Mesodermal cell (in vitro differentiated cells): ENCODE measurements at regions not wholly inside any gene's neighbourhood (a gene's known extent, or its start where the extent isn't known, plus 50 kb on each side); places are given as distances from the start of the nearest gene placed in this dataset.

Experiments used
- H3K27ac ChIP-seq: 2 replicates; pipeline ENCODE4 v1.7.0; 2013; ENCODE audit warnings: mild to moderate bottlenecking, low read depth, low read length, moderate library complexity; ENCODE audit not compliant: severe bottlenecking
- H3K36me3 ChIP-seq: 2 replicates; pipeline ENCODE4 v1.7.1; 2013; ENCODE audit warnings: mild to moderate bottlenecking, low read length, moderate library complexity; ENCODE audit not compliant: control insufficient read depth, insufficient read depth
- H3K4me1 ChIP-seq: one replicate; pipeline ENCODE4 v1.7.1; 2013; ENCODE audit warnings: mild to moderate bottlenecking, low read length; ENCODE audit not compliant: insufficient read depth, control insufficient read depth, poor library complexity, severe bottlenecking
- H3K4me3 ChIP-seq: 2 replicates; pipeline ENCODE4 v1.7.0; 2013; ENCODE audit warnings: low read length, control low read depth, mild to moderate bottlenecking; ENCODE audit not compliant: insufficient read depth, poor library complexity, severe bottlenecking; ENCODE audit errors: extremely low read depth
- H3K9me3 ChIP-seq: 2 replicates; pipeline ENCODE4 v1.7.1; 2013; ENCODE audit warnings: mild to moderate bottlenecking, low read length, moderate library complexity; ENCODE audit not compliant: control insufficient read depth
- WGBS, 2 experiments: methylation state at CpG; one replicate each; pipeline ENCODE4 v1.1.5; 2013; ENCODE audit warnings: missing lambda C conversion rate in 2 of 2; ENCODE audit not compliant: insufficient coverage in 2 of 2; 5-methylcytosine and 5-hydroxymethylcytosine counted together

GRCh38 chr1:221933814-221934213 lies 191.9 kb upstream of the DUSP10 start:
- no peak overlapping the region for H3K27ac ChIP-seq
- H3K4me3 ChIP-seq = no peak overlapping the region
- no CpG with 5 or more reads among the region's 2 CpGs for WGBS, 2 experiments
- H3K36me3 ChIP-seq = no peaks in the 10 kb centered on the region
- H3K4me1 ChIP-seq = no peaks in the 10 kb centered on the region
- H3K9me3 ChIP-seq = peaks cover 5% of the 10 kb centered on the region

GRCh38 chr1:221926441-221926840 lies 184.6 kb upstream of the DUSP10 start:
- no peaks in the 10 kb centered on the region for H3K9me3 ChIP-seq
- WGBS, 2 experiments = 90 to 100% methylated on average over 3 to 4 of the region's 4 CpGs
- no peak overlapping the region for H3K4me3 ChIP-seq
- no peak overlapping the region for H3K27ac ChIP-seq
- no peaks in the 10 kb centered on the region for H3K36me3 ChIP-seq
- no peaks in the 10 kb centered on the region for H3K4me1 ChIP-seq

GRCh38 chr1:221925947-221926346 lies 184.1 kb upstream of the DUSP10 start:
- Histone ChIP-seq H3K36me3 (no peaks in the 10 kb centered on the region), H3K4me1 (no peaks in the 10 kb centered on the region), H3K9me3 (no peaks in the 10 kb centered on the region), H3K27ac (no peak overlapping the region), H3K4me3 (no peak overlapping the region)
- WGBS, 2 experiments = no CpG with 5 or more reads among the region's 1 CpG

DNA sequence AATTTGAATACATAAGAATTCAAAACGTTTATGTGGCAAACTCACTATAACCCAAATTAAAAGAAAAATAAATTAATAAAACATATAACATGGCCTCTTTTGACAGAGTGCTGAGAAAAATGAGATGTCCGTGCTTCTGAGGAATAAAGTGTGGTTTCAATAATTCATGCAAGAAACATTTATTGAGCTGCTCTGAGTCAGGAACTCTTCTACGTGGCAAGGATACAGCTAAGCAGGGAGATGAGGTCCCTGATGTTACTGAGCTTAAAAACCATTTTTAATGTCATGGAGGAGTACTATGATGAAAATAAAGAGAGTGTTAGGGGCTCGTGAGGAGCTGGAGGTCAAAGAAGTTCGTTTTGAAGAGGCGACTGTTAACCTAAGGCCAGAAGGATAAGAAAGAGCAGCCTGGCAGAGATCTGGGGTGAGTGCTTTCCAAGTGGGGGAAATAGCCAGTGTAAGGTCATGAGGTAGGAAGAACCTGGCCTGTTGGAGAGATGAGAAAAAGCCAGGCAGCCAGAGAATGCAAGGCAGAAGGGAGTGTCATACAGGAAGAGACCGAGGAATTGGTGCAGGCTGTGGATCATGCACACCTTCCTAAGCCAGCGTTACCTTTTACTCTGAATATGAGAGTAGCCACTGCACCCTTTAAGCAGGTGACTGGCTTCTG lies 182.2 kb upstream of the DUSP10 start:
- WGBS, 2 experiments = 90 to 92% methylated on average over 6 to 7 of the region's 8 CpGs
- Histone ChIP-seq H3K4me3 (no peak overlapping the region), H3K36me3 (no peaks in the 10 kb centered on the region), H3K9me3 (no peaks in the 10 kb centered on the region), H3K4me1 (no peaks in the 10 kb centered on the region), H3K27ac (no peak overlapping the region)

DNA sequence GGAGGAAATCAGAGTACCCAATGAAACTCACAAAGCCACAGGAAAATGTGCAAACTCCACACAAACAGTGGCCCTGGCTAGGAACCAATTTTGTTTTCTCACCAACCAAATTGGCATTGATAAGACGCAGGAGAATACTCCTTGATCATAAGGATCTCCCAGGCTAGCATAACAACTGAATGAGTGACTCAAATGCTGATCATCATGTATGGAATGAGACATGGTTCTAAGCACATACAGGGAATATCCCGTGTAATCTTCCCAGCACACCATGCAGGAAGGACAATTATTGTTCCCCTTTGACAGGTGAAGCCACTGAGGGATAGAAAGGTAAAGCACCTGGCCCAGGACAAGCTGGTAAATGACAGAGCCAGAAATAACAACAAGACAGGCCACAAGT lies 180.0 kb upstream of the DUSP10 start:
- H3K4me1 ChIP-seq = no peaks in the 10 kb centered on the region
- WGBS, 2 experiments = 75 to 96% methylated on average over 2 of the region's 2 CpGs
- no peaks in the 10 kb centered on the region for H3K9me3 ChIP-seq
- H3K36me3 ChIP-seq = no peaks in the 10 kb centered on the region
- no peak overlapping the region for H3K4me3 ChIP-seq
- no peak overlapping the region for H3K27ac ChIP-seq

GRCh38 chr1:221919743-221920142 lies 177.9 kb upstream of the DUSP10 start:
- no peaks in the 10 kb centered on the region for H3K36me3 ChIP-seq
- H3K4me3 ChIP-seq = no peak overlapping the region
- no peaks in the 10 kb centered on the region for H3K9me3 ChIP-seq
- H3K27ac ChIP-seq = no peak overlapping the region
- H3K4me1 ChIP-seq = no peaks in the 10 kb centered on the region
- no CpG with 5 or more reads among the region's 2 CpGs for WGBS, 2 experiments

- Histone ChIP-seq H3K27ac (no peak overlapping the region), H3K36me3 (no peaks in the 10 kb centered on the region), H3K9me3 (no peaks in the 10 kb centered on the region), H3K4me3 (no peak overlapping the region), H3K4me1 (no peaks in the 10 kb centered on the region)
- 75 to 80% methylated on average over 1 of the region's 1 CpG for WGBS, 2 experiments
These were observed 177.5 kb upstream of the DUSP10 start for GRCh38 chr1:221919341-221919740.

- H3K9me3 ChIP-seq = no peaks in the 10 kb centered on the region
- no peaks in the 10 kb centered on the region for H3K36me3 ChIP-seq
- no peak overlapping the region for H3K27ac ChIP-seq
- WGBS, 2 experiments = 92 to 96% methylated on average over 5 of the region's 5 CpGs
- H3K4me3 ChIP-seq = no peak overlapping the region
- no peaks in the 10 kb centered on the region for H3K4me1 ChIP-seq
These were observed 174.3 kb upstream of the DUSP10 start for GRCh38 chr1:221916176-221916575.

GRCh38 chr1:221915764-221916163 lies 173.9 kb upstream of the DUSP10 start:
- no peaks in the 10 kb centered on the region for H3K9me3 ChIP-seq
- H3K36me3 ChIP-seq = no peaks in the 10 kb centered on the region
- 80% methylated on average over 1 of the region's 2 CpGs; no CpG with 5 or more reads in 1 of the 2 experiments for WGBS, 2 experiments
- H3K27ac ChIP-seq = no peak overlapping the region
- no peaks in the 10 kb centered on the region for H3K4me1 ChIP-seq
- no peak overlapping the region for H3K4me3 ChIP-seq

- H3K4me3 ChIP-seq = no peak overlapping the region
- H3K36me3 ChIP-seq = no peaks in the 10 kb centered on the region
- WGBS, 2 experiments = 95 to 100% methylated on average over 2 of the region's 3 CpGs
- no peaks in the 10 kb centered on the region for H3K9me3 ChIP-seq
- no peak overlapping the region for H3K27ac ChIP-seq
- H3K4me1 ChIP-seq = no peaks in the 10 kb centered on the region
These were observed 171.5 kb upstream of the DUSP10 start for GRCh38 chr1:221913351-221913892.

- no peaks in the 10 kb centered on the region for H3K9me3 ChIP-seq
- H3K36me3 ChIP-seq = no peaks in the 10 kb centered on the region
- no peak overlapping the region for H3K4me3 ChIP-seq
- H3K4me1 ChIP-seq = no peaks in the 10 kb centered on the region
- H3K27ac ChIP-seq = no peak overlapping the region
These were observed 170.3 kb upstream of the DUSP10 start for GRCh38 chr1:221912230-221912629.
